Lower lobe of right lung (tissue), 2 donors: ENCODE measurements at regions not wholly inside any gene's neighbourhood (a gene's known extent, or its start where the extent isn't known, plus 50 kb on each side); places are given as distances from the start of the nearest gene placed in this dataset.
A peak's percentile ranks its signal among the peaks of the same experiment; 100 is the strongest.

Experiments
- ATAC-seq, 2 donors: fragments of 200-7000 bp; cut with Tn5 transposase; one replicate each; pipeline ENCODE4 v1.9.1; 2020 to 2022; ENCODE audit warnings: mild to moderate bottlenecking in 2 of 2, moderate library complexity in 2 of 2
- DNase-seq: peaks from one replicate; pipeline ENCODE4 v3.0.0-alpha.2; 2020
- H3K27ac ChIP-seq: fragments of 200-600 bp; one replicate; pipeline ENCODE4 v1.8.0; 2022
- H3K27me3 ChIP-seq: fragments of 200-600 bp; one replicate; pipeline ENCODE4 v1.8.0; 2022; ENCODE audit warnings: low read depth
- H3K36me3 ChIP-seq: fragments of 200-600 bp; one replicate; pipeline ENCODE4 v1.8.0; 2022; ENCODE audit warnings: mild to moderate bottlenecking
- H3K4me1 ChIP-seq: fragments of 200-600 bp; one replicate; pipeline ENCODE4 v1.8.0; 2022
- H3K4me3 ChIP-seq: fragments of 200-600 bp; one replicate; pipeline ENCODE4 v1.8.0; 2022; ENCODE audit warnings: mild to moderate bottlenecking
- H3K9me3 ChIP-seq: fragments of 200-600 bp; one replicate; pipeline ENCODE4 v1.8.0; 2022
- CTCF ChIP-seq: fragments of 200-600 bp; IDR thresholded peaks from one replicate; pipeline ENCODE4 v1.8.0; 2022; ENCODE audit warnings: antibody characterized with exemption, mild to moderate bottlenecking
- intact Hi-C: fragments of 100-400 bp; cut with DNase I; formaldehyde crosslinking; loops from one replicate; pipeline ENCODE4 v1.11.0; 2022
- donor health status: DM: no; HTN: yes; CAD: no; lungs with severe emphysema.

- intact Hi-C loops = no loop called here
- Histone ChIP-seq H3K36me3 (no peaks in the 10 kb centered on the region), H3K4me3 (no peak overlapping the region), H3K9me3 (no peaks in the 10 kb centered on the region), H3K4me1 (no peaks in the 10 kb centered on the region), H3K27me3 (no peaks in the 10 kb centered on the region), H3K27ac (no peak overlapping the region)
- ATAC-seq = no peak
- TF ChIP-seq CTCF = no peak
- no peak for DNase-seq
Observed at GRCh38 chr15:93986400-93986984, 244.9 kb upstream of the MCTP2 start.

- TF ChIP-seq CTCF = no peak
- Histone ChIP-seq H3K36me3 (no peaks in the 10 kb centered on the region), H3K27ac (no peak overlapping the region), H3K27me3 (no peaks in the 10 kb centered on the region), H3K4me1 (no peaks in the 10 kb centered on the region), H3K9me3 (no peaks in the 10 kb centered on the region), H3K4me3 (no peak overlapping the region)
- no peak for ATAC-seq
- no peak for DNase-seq
- intact Hi-C loops = no loop called here
Observed at GRCh38 chr15:93985925-93986324, 245.4 kb upstream of the MCTP2 start.

GRCh38 chr15:93985176-93985575 lies 246.2 kb upstream of the MCTP2 start:
- Histone ChIP-seq H3K9me3 (no peaks in the 10 kb centered on the region), H3K27ac (no peak overlapping the region), H3K4me1 (peaks cover 3% of the 10 kb centered on the region), H3K36me3 (no peaks in the 10 kb centered on the region), H3K27me3 (no peaks in the 10 kb centered on the region), H3K4me3 (no peak overlapping the region)
- ATAC-seq (no peak), DNase-seq (no peak)
- no peak for TF ChIP-seq CTCF
- intact Hi-C loops = no loop called here

GRCh38 chr15:93983526-93983925 lies 247.8 kb upstream of the MCTP2 start:
- Histone ChIP-seq H3K27me3 (no peaks in the 10 kb centered on the region), H3K4me1 (peaks cover 7% of the 10 kb centered on the region), H3K27ac (no peak overlapping the region), H3K4me3 (no peak overlapping the region), H3K9me3 (no peaks in the 10 kb centered on the region), H3K36me3 (no peaks in the 10 kb centered on the region)
- intact Hi-C loops = no loop called here
- TF ChIP-seq CTCF = no peak
- ATAC-seq = no peak
- no peak for DNase-seq

- no peaks in the 10 kb centered on the region for H3K27me3 ChIP-seq
- peaks cover 7% of the 10 kb centered on the region for H3K4me1 ChIP-seq
- no peak for TF ChIP-seq CTCF
- H3K36me3 ChIP-seq = no peaks in the 10 kb centered on the region
- ATAC-seq = peak in 1 of 2 donors; percentile 37
- H3K4me3 ChIP-seq = no peak overlapping the region
- DNase-seq = no peak
- no peaks in the 10 kb centered on the region for H3K9me3 ChIP-seq
- H3K27ac ChIP-seq = no peak overlapping the region
- intact Hi-C loops = no loop called here
Observed at GRCh38 chr15:93982226-93982727, 249.1 kb upstream of the MCTP2 start.
